ENCODE measurements at regions not wholly inside any gene's neighbourhood (a gene's known extent, or its start where the extent isn't known, plus 50 kb on each side); places are given as distances from the start of the nearest gene placed in this dataset.

DNA sequence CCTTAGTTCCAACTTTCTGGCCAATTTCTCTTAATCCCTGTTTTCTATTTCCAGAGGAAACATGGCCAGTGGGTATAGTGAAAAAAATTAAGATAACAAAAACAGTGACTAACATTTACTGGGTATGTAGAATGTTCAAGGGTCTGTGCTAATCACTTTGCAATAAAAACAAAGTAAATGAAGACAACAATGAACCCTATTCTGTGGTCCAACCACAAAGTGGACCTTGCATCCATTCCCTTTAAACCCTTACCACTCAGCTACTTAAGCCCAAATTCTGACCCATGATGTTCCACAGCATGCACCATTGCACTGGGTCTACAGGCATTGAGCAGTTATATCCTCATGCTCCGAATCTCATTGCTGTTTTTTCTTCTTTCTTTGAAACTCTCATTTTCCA is 179.9 kb upstream of the PRKCQ start:
- TF ChIP-seq POLR2AphosphoS5 (IDR thresholded peaks at IDR 0.05; ENCODE audit: insufficient read depth, low read depth, low read length) (no peak), GATA2 (IDR thresholded peaks at IDR 0.05; ENCODE audit: insufficient read depth, insufficient read length, low read depth, low read length) (no peak), EZH2 (IDR thresholded peaks at IDR 0.05; ENCODE audit: borderline replicate concordance, low read depth, low read length, severe bottlenecking) (no peak), JUN (IDR thresholded peaks at IDR 0.05; ENCODE audit: borderline replicate concordance, insufficient read depth, insufficient read length, low read depth) (no peak)
- TF ChIP-seq, protein P1, sequence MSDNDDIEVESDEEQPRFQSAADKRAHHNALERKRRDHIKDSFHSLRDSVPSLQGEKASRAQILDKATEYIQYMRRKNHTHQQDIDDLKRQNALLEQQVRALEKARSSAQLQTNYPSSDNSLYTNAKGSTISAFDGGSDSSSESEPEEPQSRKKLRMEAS (IDR thresholded peaks at IDR 0.05; ENCODE audit: insufficient read depth, insufficient read length), result no peak
- TF ChIP-seq, protein P2, sequence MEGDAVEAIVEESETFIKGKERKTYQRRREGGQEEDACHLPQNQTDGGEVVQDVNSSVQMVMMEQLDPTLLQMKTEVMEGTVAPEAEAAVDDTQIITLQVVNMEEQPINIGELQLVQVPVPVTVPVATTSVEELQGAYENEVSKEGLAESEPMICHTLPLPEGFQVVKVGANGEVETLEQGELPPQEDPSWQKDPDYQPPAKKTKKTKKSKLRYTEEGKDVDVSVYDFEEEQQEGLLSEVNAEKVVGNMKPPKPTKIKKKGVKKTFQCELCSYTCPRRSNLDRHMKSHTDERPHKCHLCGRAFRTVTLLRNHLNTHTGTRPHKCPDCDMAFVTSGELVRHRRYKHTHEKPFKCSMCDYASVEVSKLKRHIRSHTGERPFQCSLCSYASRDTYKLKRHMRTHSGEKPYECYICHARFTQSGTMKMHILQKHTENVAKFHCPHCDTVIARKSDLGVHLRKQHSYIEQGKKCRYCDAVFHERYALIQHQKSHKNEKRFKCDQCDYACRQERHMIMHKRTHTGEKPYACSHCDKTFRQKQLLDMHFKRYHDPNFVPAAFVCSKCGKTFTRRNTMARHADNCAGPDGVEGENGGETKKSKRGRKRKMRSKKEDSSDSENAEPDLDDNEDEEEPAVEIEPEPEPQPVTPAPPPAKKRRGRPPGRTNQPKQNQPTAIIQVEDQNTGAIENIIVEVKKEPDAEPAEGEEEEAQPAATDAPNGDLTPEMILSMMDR (IDR thresholded peaks at IDR 0.05; ENCODE audit: extremely low read depth in 1 of 2, insufficient read depth in 1 of 2, low read depth in 1 of 2, low read length in 2 of 2), result no peak
- Histone ChIP-seq H3K27me3 (ENCODE audit: control insufficient read depth in 2 of 2, insufficient read depth in 2 of 2, low read length in 2 of 2) (peaks cover 2 to 5% of the 10 kb centered on the region in 2 experiments), H3K9me3 (replicated peaks; ENCODE audit: control insufficient read depth, insufficient read depth, low read length) (no peaks in the 10 kb centered on the region), H2AFZ (ENCODE audit: low read depth, low read length) (no peak overlapping the region), H3K9ac (replicated peaks; ENCODE audit: extremely low read depth, insufficient read depth, low read length) (no peak overlapping the region), H3K79me2 (ENCODE audit: control insufficient read depth, insufficient read depth, low read length) (no peaks in the 10 kb centered on the region), H4K20me1 (replicated peaks; ENCODE audit: control insufficient read depth, extremely low read depth, insufficient read depth, low read length) (no peaks in the 10 kb centered on the region), H3K27ac (ENCODE audit: insufficient read depth, low read depth, low read length) (no peak overlapping the region), H3K36me3 (ENCODE audit: control insufficient read depth in 2 of 2, extremely low read depth in 1 of 2, insufficient read depth in 2 of 2, low read length in 2 of 2) (no peaks in the 10 kb centered on the region), H3K4me3 (replicated peaks in 1 of 3; ENCODE audit: insufficient read depth in 1 of 3, low read depth in 1 of 3, low read length in 3 of 3) (no peak overlapping the region), H3K9me1 (replicated peaks; ENCODE audit: control insufficient read depth, extremely low read depth, insufficient read depth, low read length) (no peaks in the 10 kb centered on the region), H3K4me1 (ENCODE audit: control insufficient read depth, extremely low read depth, insufficient read depth, low read length) (peaks cover 9% of the 10 kb centered on the region), H3K4me2 (ENCODE audit: insufficient read depth, low read length) (no peak overlapping the region)
- ChIA-PET POLR2A (no interaction called here), CTCF (interaction anchor here (1.3 to 1.5 kb wide), 2 partner anchors 12 to 22 kb away, joined by 3 read pairs; no protein-coding TSS in a partner anchor)
- dilution Hi-C loops (cut with MboI; ENCODE audit: extremely low pct_ligation_motif_present, low sequenced_read_pairs), result no loop called here
- BruUV-seq (replicated peaks), result no TSS peak
- intact Hi-C loops (cut with micrococcal nuclease), result no loop called here
- DNase-seq (ENCODE audit: low read depth, low spot score) (no peak), FAIRE-seq (no peak)
